OCI-LY7 (cell line): ENCODE measurements at regions not wholly inside any gene's neighbourhood (a gene's known extent, or its start where the extent isn't known, plus 50 kb on each side); places are given as distances from the start of the nearest gene placed in this dataset.

Experiments used
- BruUV-seq: library from RNA; stranded (reverse); fragments of 400-500 nt; replicated peaks from 2 replicates; lab custom pipeline; 2021; lab: Mats Ljungman, UMichigan
- CTCF ChIA-PET: fragments of 300-600 bp; sonication (Branson Sonifier 250); formaldehyde crosslinking; loops from one replicate; lab custom pipeline; 2022; ENCODE audit warnings: antibody characterized with exemption; ENCODE audit not compliant: unreplicated experiment; lab: Charles Lee
- POLR2A ChIA-PET: fragments of 300-600 bp; sonication (Branson Sonifier 250); formaldehyde crosslinking; loops from one replicate; lab custom pipeline; 2022; ENCODE audit warnings: antibody characterized with exemption; lab: Charles Lee
- DNase-seq: peaks from one replicate; pipeline ENCODE4 v3.0.0-alpha.2; 2015; ENCODE audit warnings: low spot score
- H2AFZ ChIP-seq: fragments of 200-600 bp; sonication (generic), shearing (Covaris generic); 2 replicates; pipeline ENCODE4 v1.6.1; 2014; ENCODE audit warnings: mild to moderate bottlenecking, antibody characterized with exemption, low read length, moderate library complexity
- H3K27ac ChIP-seq: fragments of 200-600 bp; sonication (generic); 2 replicates; pipeline ENCODE4 v1.5.1; 2014; ENCODE audit warnings: mixed run types, low read depth, mild to moderate bottlenecking, moderate library complexity, low read length, inconsistent platforms; ENCODE audit not compliant: poor library complexity, severe bottlenecking
- H3K36me3 ChIP-seq: fragments of 200-600 bp; sonication (generic); 2 replicates; pipeline ENCODE4 v1.6.1; 2014; ENCODE audit warnings: mild to moderate bottlenecking, antibody characterized with exemption, low read length, moderate library complexity, mixed read lengths; ENCODE audit not compliant: insufficient read depth
- H3K4me1 ChIP-seq: fragments of 200-600 bp; sonication (generic); 2 replicates; pipeline ENCODE4 v1.5.1; 2014; ENCODE audit warnings: mild to moderate bottlenecking, low read length; ENCODE audit not compliant: insufficient read depth, poor library complexity, severe bottlenecking
- H3K4me2 ChIP-seq: fragments of 200-600 bp; sonication (generic); 2 replicates; pipeline ENCODE4 v1.6.1; 2014; ENCODE audit warnings: mild to moderate bottlenecking, low read length
- H3K4me3 ChIP-seq: fragments of 200-600 bp; sonication (generic); 2 replicates; pipeline ENCODE4 v1.5.1; 2014; ENCODE audit warnings: mild to moderate bottlenecking, low read depth, low read length; ENCODE audit not compliant: poor library complexity, severe bottlenecking
- H3K79me2 ChIP-seq: fragments of 200-600 bp; sonication (generic); 2 replicates; pipeline ENCODE4 v1.6.1; 2016; ENCODE audit warnings: low read depth, mild to moderate bottlenecking, low read length, moderate library complexity, mixed read lengths; ENCODE audit not compliant: insufficient read depth
- H3K9me2 ChIP-seq: fragments of 200-600 bp; sonication (generic); 2 replicates; pipeline ENCODE4 v1.6.1; 2016; ENCODE audit warnings: mild to moderate bottlenecking, low read length, mixed read lengths; ENCODE audit not compliant: insufficient read depth
- H3K9me3 ChIP-seq: fragments of 200-600 bp; sonication (generic); 2 replicates; pipeline ENCODE4 v1.6.1; 2014; ENCODE audit warnings: mild to moderate bottlenecking, mixed run types, low read length, mixed read lengths
- H4K20me1 ChIP-seq: fragments of 200-600 bp; sonication (generic); 2 replicates; pipeline ENCODE4 v1.6.1; 2014; ENCODE audit warnings: mild to moderate bottlenecking, antibody characterized with exemption, low read length, moderate library complexity, mixed read lengths; ENCODE audit not compliant: insufficient read depth
- EZH2phosphoT487 ChIP-seq: fragments of 200-600 bp; sonication (generic); IDR thresholded peaks from 2 replicates; pipeline ENCODE4 v1.6.1; 2018; ENCODE audit warnings: low read depth, borderline replicate concordance, mild to moderate bottlenecking, mixed run types, antibody characterized with exemption, low read length, moderate library complexity, mixed read lengths
- intact Hi-C: fragments of 100-400 bp; cut with micrococcal nuclease; formaldehyde crosslinking; loops from one replicate; pipeline ENCODE4 v1.10.0; 2022; ENCODE audit not compliant: unreplicated experiment
- TF ChIP-seq, protein P1 (sequence below): fragments of 200-600 bp; sonication (generic); conservative IDR thresholded peaks from 2 replicates; pipeline ENCODE4 v1.5.1; 2014; ENCODE audit warnings: mild to moderate bottlenecking, antibody characterized with exemption, low read length, moderate library complexity, mixed read lengths

DNA sequence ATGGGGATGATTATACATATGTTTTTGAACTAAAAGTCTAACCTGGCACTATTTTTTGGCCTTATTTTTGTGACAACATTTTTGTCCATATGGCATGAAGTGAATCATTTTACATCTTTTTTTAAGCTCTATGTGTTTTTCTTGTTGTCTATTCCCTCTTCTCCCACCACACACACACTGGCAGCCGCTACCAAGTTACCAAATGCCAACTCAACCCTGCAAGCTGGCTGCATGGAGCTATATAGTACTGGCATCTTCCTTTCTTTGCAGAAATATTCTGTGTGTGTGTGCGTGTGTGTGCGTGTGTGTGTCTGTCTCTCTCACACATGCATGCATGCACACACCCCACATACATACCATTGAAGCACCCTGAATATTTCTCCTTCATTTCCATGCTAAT, 278.9 kb upstream of the SOX5 start:
- Histone ChIP-seq H2AFZ (no peak overlapping the region), H3K36me3 (no peaks in the 10 kb centered on the region), H3K4me2 (no peak overlapping the region), H3K4me3 (no peak overlapping the region), H3K79me2 (no peaks in the 10 kb centered on the region), H4K20me1 (no peaks in the 10 kb centered on the region), H3K9me2 (no peaks in the 10 kb centered on the region), H3K27ac (no peak overlapping the region), H3K9me3 (no peaks in the 10 kb centered on the region), H3K4me1 (no peaks in the 10 kb centered on the region)
- POLR2A ChIA-PET, result no interaction called here
- TF ChIP-seq EZH2phosphoT487, result no peak
- TF ChIP-seq, protein P1, sequence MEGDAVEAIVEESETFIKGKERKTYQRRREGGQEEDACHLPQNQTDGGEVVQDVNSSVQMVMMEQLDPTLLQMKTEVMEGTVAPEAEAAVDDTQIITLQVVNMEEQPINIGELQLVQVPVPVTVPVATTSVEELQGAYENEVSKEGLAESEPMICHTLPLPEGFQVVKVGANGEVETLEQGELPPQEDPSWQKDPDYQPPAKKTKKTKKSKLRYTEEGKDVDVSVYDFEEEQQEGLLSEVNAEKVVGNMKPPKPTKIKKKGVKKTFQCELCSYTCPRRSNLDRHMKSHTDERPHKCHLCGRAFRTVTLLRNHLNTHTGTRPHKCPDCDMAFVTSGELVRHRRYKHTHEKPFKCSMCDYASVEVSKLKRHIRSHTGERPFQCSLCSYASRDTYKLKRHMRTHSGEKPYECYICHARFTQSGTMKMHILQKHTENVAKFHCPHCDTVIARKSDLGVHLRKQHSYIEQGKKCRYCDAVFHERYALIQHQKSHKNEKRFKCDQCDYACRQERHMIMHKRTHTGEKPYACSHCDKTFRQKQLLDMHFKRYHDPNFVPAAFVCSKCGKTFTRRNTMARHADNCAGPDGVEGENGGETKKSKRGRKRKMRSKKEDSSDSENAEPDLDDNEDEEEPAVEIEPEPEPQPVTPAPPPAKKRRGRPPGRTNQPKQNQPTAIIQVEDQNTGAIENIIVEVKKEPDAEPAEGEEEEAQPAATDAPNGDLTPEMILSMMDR, result no peak
- CTCF ChIA-PET, result no interaction called here
- no TSS peak for BruUV-seq
- DNase-seq, result no peak
- intact Hi-C loops, result no loop called here

DNA sequence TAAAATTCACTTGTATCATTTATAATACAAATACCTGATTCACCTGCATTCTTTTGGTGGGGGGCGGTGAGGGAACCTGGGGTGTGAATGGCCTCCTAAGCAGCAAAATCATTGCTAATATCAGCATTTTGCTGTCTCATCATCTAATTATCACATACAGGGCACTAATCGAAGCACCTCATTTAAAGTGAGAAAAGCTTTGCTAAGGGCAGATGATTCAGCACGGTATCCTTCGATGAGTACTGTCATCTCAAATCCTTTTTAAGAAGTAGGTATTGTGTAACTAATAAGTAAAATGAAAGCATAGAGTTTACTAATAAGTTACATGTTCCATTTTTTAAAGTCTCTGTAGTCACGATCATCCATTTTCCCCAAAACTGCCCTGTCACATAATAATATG, 278.1 kb upstream of the SOX5 start:
- no TSS peak for BruUV-seq
- H3K4me2 ChIP-seq, result no peak overlapping the region
- ChIA-PET CTCF (no interaction called here), POLR2A (no interaction called here)
- no peak overlapping the region for H3K27ac ChIP-seq
- no peaks in the 10 kb centered on the region for H4K20me1 ChIP-seq
- H3K79me2 ChIP-seq, result no peaks in the 10 kb centered on the region
- H3K4me3 ChIP-seq, result no peak overlapping the region
- no peaks in the 10 kb centered on the region for H3K9me3 ChIP-seq
- no peak for TF ChIP-seq EZH2phosphoT487
- TF ChIP-seq, protein P1, result no peak
- H3K9me2 ChIP-seq, result no peaks in the 10 kb centered on the region
- no peak overlapping the region for H2AFZ ChIP-seq
- H3K4me1 ChIP-seq, result no peaks in the 10 kb centered on the region
- no peaks in the 10 kb centered on the region for H3K36me3 ChIP-seq
- no peak for DNase-seq
- intact Hi-C loops, result no loop called here

DNA sequence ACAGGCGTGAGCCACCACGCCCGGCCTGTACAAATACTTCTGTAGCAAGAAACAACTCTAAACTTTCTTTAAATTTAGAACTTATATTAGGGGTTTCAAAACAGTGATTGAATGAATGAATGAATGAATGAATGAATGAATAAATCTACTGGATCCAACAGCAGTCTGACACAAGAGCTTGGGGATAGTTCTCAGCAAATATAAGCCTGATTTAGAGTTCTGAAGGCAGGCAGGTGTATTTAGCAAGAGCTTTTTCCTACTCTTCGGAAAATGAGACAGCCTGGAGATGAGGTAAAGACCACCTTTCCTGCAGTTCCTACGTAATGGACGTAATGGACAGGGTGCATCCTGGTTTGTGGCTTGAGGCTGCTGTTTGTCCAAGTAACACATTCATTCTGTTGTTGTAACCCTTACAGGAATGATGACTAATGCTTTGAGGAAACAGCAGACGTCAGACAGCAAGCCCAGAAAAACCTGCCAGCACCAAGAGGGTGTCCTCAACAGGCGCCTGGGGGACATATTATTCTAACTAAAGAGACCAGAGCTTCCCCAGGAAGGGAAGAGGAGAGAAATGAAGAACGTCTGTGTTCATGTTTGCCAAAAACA, 277.4 kb upstream of the SOX5 start:
- no peaks in the 10 kb centered on the region for H4K20me1 ChIP-seq
- POLR2A ChIA-PET, result no interaction called here
- no peak overlapping the region for H3K27ac ChIP-seq
- H3K4me3 ChIP-seq, result no peak overlapping the region
- BruUV-seq, result no TSS peak
- no peak for TF ChIP-seq EZH2phosphoT487
- TF ChIP-seq, protein P1, result no peak
- no peaks in the 10 kb centered on the region for H3K9me3 ChIP-seq
- no peaks in the 10 kb centered on the region for H3K36me3 ChIP-seq
- no peaks in the 10 kb centered on the region for H3K79me2 ChIP-seq
- H3K9me2 ChIP-seq, result no peaks in the 10 kb centered on the region
- no peak overlapping the region for H3K4me2 ChIP-seq
- DNase-seq, result no peak
- no peak overlapping the region for H2AFZ ChIP-seq
- CTCF ChIA-PET, result no interaction called here
- H3K4me1 ChIP-seq, result no peaks in the 10 kb centered on the region
- intact Hi-C loops, result no loop called here
